ENCODE measurements at regions not wholly inside any gene's neighbourhood (a gene's known extent, or its start where the extent isn't known, plus 50 kb on each side); places are given as distances from the start of the nearest gene placed in this dataset.

DNA sequence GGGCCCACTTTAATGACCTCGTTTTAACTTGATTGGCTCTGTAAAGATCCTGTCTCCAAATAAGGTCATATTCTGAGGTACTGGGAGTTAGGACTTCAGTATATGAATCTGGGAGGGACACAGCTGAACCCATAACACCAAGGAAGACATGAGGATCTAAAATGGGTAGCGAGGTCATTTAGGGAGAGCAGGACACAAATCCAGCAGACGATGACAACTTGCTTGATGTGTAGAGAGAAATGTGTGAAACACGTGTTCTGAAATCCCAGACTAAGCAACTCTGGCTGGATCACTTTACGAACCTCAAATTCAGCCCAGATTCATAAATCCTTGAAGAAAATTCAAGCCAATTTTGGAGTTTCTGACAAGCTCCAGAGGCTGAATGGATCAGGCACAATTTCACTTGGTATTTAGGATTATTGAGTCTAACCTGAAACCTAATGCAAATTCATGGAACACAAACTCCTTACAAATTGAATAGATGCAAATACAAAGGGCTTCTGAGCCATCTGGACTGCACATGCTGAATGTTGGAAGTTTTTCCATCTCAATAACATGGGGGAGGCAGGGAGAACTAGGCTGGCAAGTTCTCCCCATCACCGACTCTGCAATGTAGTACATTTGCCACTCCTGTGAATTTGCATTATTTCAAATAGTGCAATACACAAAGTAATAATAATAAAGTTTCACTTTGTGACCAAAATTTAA lies 74.0 kb upstream of the SLC30A5 start:
- DNase-seq (ENCODE audit: low read depth), result no peak

DNA sequence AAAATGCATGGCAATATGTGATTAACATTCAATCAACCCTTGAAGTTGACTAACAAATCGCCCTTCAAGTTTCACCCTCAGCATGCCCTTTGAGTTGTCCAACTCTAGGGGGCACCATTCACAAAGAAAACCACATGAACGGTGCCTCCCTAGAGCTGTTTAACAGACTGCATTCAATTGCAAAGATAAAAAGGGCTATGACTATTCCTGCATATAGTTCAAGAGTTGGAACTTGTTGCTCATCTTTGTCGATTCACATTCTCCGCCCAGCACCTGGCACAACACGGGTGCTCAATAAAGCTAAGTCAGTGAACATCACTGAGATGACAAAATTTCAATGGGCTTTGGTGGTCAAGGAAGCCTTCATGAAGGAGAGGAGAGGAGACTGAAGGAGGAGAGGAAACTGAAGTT lies 69.6 kb upstream of the SLC30A5 start:
- peak; percentile 78 for DNase-seq (ENCODE audit: low read depth)
- TF ChIP-seq POLR2A (IDR thresholded peaks at IDR 0.05; ENCODE audit: extremely low read depth, insufficient read length), result no peak
- TF ChIP-seq, protein P1, sequence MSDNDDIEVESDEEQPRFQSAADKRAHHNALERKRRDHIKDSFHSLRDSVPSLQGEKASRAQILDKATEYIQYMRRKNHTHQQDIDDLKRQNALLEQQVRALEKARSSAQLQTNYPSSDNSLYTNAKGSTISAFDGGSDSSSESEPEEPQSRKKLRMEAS (IDR thresholded peaks at IDR 0.05; ENCODE audit: low read depth, low read length), result peak; percentile 77
- no peak for TF ChIP-seq MYC (IDR thresholded peaks at IDR 0.05; ENCODE audit: low read depth, low read length)
- TF ChIP-seq, protein P2, sequence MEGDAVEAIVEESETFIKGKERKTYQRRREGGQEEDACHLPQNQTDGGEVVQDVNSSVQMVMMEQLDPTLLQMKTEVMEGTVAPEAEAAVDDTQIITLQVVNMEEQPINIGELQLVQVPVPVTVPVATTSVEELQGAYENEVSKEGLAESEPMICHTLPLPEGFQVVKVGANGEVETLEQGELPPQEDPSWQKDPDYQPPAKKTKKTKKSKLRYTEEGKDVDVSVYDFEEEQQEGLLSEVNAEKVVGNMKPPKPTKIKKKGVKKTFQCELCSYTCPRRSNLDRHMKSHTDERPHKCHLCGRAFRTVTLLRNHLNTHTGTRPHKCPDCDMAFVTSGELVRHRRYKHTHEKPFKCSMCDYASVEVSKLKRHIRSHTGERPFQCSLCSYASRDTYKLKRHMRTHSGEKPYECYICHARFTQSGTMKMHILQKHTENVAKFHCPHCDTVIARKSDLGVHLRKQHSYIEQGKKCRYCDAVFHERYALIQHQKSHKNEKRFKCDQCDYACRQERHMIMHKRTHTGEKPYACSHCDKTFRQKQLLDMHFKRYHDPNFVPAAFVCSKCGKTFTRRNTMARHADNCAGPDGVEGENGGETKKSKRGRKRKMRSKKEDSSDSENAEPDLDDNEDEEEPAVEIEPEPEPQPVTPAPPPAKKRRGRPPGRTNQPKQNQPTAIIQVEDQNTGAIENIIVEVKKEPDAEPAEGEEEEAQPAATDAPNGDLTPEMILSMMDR (IDR thresholded peaks at IDR 0.05; ENCODE audit: low read depth, low read length), result peak; percentile 78
- no peak overlapping the region for H3K4me3 ChIP-seq (ENCODE audit: low read depth, low read length)

More for the DNA sequence above, 74.0 kb upstream of the SLC30A5 start:
- no peak overlapping the region for H3K4me3 ChIP-seq (ENCODE audit: low read depth, low read length)
- no peak for TF ChIP-seq MYC (IDR thresholded peaks at IDR 0.05; ENCODE audit: low read depth, low read length)

DNA sequence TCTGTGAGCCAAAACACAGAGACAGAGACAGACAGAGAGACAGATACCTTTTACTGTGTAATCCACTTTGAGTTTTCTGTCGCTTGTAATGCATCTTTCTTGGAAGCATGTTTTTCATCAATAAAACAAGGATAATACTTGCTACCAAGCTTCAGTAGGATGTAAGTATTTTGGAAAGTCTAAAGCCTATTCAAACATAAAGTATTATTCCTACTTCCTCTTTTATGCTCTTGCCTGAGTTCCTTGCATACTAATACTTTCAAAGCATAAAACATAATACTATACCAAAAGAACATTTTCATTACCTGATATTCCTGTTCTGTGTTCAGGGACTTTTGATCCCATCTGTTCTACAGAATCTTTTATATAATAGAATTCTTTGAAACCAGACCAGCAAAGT lies 64.5 kb upstream of the SLC30A5 start:
- DNase-seq (ENCODE audit: low read depth), result no peak
- no peak for TF ChIP-seq POLR2A (IDR thresholded peaks at IDR 0.05; ENCODE audit: extremely low read depth, insufficient read length)
- TF ChIP-seq, protein P2 (IDR thresholded peaks at IDR 0.05; ENCODE audit: low read depth, low read length), result no peak
- no peak for TF ChIP-seq MYC (IDR thresholded peaks at IDR 0.05; ENCODE audit: low read depth, low read length)
- TF ChIP-seq, protein P1 (IDR thresholded peaks at IDR 0.05; ENCODE audit: low read depth, low read length), result no peak
- no peak overlapping the region for H3K4me3 ChIP-seq (ENCODE audit: low read depth, low read length)

DNA sequence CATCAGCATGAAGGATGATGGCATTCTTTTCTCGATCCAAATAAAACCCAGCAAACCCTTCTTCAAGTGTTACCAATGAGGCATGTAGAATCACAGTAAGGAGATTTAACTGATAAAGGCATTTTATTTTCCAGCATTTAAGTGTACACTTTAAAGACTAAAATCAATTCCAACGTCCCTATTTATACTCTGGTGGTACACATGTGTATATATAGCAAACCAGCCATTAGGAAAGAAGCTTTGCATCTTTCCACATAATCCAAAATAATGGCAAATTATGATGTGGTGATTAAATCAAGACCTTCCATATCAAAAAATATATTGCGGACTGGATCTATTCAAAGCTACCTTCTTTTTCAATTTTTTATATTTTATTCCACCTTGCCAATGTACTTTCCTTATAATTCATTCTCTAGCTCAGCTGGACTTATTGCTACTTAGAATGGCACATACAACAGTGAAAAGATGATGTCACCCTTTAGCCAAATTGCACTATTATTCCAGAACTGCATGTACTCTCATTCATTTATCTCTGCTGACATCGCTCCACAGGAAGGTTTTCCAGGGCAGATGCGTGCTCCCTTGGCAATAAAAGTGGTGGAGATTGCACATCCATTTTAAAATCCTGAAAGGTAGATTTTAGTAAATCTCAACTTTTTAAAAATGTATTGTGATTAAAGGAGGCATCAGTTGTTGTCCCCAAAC lies 63.3 kb upstream of the SLC30A5 start:
- no peak for DNase-seq (ENCODE audit: low read depth)
- TF ChIP-seq, protein P2 (IDR thresholded peaks at IDR 0.05; ENCODE audit: low read depth, low read length), result no peak
- TF ChIP-seq POLR2A (IDR thresholded peaks at IDR 0.05; ENCODE audit: extremely low read depth, insufficient read length) (no peak), MYC (IDR thresholded peaks at IDR 0.05; ENCODE audit: low read depth, low read length) (no peak)
- TF ChIP-seq, protein P1 (IDR thresholded peaks at IDR 0.05; ENCODE audit: low read depth, low read length), result no peak
- no peak overlapping the region for H3K4me3 ChIP-seq (ENCODE audit: low read depth, low read length)

DNA sequence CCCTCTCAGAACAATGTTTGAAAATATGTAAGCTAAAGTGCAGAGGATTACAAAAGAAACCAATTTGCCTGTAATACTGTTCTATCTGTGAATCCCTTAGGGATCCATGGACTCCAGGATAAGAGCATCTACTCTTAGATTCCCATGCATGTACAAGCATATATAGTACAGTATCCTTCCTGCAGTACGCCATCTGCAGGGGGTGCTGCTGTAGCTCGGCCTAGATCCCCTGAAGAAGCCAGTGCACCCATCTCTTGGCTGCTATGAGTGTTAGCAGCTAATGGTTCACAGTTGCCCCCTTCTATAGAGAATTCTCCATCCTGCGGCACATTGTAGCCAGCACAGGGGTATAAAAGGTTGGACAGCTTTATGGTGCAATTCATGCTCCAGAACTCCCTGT lies 61.8 kb upstream of the SLC30A5 start:
- H3K4me3 ChIP-seq (ENCODE audit: low read depth, low read length), result no peak overlapping the region
- DNase-seq (ENCODE audit: low read depth), result peak; percentile 26

DNA sequence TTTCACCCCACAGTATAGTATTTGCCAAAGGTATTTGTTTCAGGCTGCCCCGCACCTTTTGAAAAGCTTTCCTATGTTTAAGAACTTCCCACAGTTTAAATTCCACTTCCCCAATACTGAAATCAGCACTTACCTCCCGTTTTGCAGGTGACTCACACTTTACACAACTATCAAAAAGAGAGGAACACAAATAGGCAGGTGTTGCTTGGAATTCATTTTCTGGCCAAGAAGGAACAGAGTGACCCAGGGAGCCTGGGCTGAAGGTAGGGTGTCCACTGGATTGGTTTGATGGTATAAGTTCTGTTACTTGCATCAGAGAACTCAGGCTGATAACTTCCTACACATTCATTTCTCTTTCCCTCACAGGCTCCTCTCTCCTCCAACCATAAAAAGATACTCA lies 60.1 kb upstream of the SLC30A5 start:
- H3K4me3 ChIP-seq (ENCODE audit: low read depth, low read length), result no peak overlapping the region
- TF ChIP-seq MYC (IDR thresholded peaks at IDR 0.05; ENCODE audit: low read depth, low read length) (no peak), POLR2A (IDR thresholded peaks at IDR 0.05; ENCODE audit: extremely low read depth, insufficient read length) (no peak)
- TF ChIP-seq, protein P1 (IDR thresholded peaks at IDR 0.05; ENCODE audit: low read depth, low read length), result no peak
- TF ChIP-seq, protein P2 (IDR thresholded peaks at IDR 0.05; ENCODE audit: low read depth, low read length), result no peak
- DNase-seq (ENCODE audit: low read depth), result no peak

More for the DNA sequence above, 61.8 kb upstream of the SLC30A5 start:
- TF ChIP-seq, protein P2 (IDR thresholded peaks at IDR 0.05; ENCODE audit: low read depth, low read length), result peak; percentile 37
- TF ChIP-seq POLR2A (IDR thresholded peaks at IDR 0.05; ENCODE audit: extremely low read depth, insufficient read length), result no peak
